PC-3 (cell line): ENCODE measurements at regions not wholly inside any gene's neighbourhood (a gene's known extent, or its start where the extent isn't known, plus 50 kb on each side); places are given as distances from the start of the nearest gene placed in this dataset.
"Not testable (repeated sequence)": the region's sequence is repeated elsewhere in the genome, so short reads cannot be mapped to it uniquely, and the experiment has no call there.

ENCODE experiments used
- ATAC-seq: fragments of 200-7000 bp; cut with Tn5 transposase; 2 replicates; pipeline ENCODE4 v1.9.1; 2020; ENCODE audit warnings: mild to moderate bottlenecking, moderate library complexity
- BruUV-seq: library from RNA; stranded (reverse); fragments of 400-500 nt; replicated peaks from 2 replicates; lab custom pipeline; 2021; lab: Mats Ljungman, UMichigan
- CTCF ChIA-PET: fragments of 300-600 bp; sonication (Branson Sonifier 250); formaldehyde crosslinking; loops from one replicate; lab custom pipeline; 2022; ENCODE audit warnings: antibody characterized with exemption; lab: Charles Lee
- POLR2A ChIA-PET: fragments of 300-600 bp; sonication (Branson Sonifier 250); formaldehyde crosslinking; loops from one replicate; lab custom pipeline; 2022; ENCODE audit warnings: antibody characterized with exemption; ENCODE audit not compliant: unreplicated experiment; lab: Charles Lee
- DNase-seq: peaks from one replicate; pipeline ENCODE4 v3.0.0-alpha.2; 2015
- H2AFZ ChIP-seq: fragments of 300-600 bp; sonication (generic); 2 replicates; pipeline ENCODE4 v1.6.0; 2016; ENCODE audit warnings: antibody characterized with exemption, low read length
- H3F3A ChIP-seq: fragments of 300-600 bp; sonication (generic); one replicate; pipeline ENCODE4 v1.6.0; 2017; ENCODE audit warnings: antibody characterized with exemption, low read length, control low read depth, mild to moderate bottlenecking; ENCODE audit not compliant: unreplicated experiment
- H3K27ac ChIP-seq: fragments of 300-600 bp; sonication (generic); 2 replicates; pipeline ENCODE4 v1.5.1; 2016; ENCODE audit warnings: mild to moderate bottlenecking, low read length
- H3K27me3 ChIP-seq: fragments of 300-600 bp; sonication (generic); 2 replicates; pipeline ENCODE4 v1.6.1; 2016; ENCODE audit warnings: low read length, mixed read lengths
- H3K36me3 ChIP-seq: fragments of 300-600 bp; sonication (generic); 2 replicates; pipeline ENCODE4 v1.6.1; 2016; ENCODE audit warnings: low read depth, mixed run types, low read length, mixed read lengths
- H3K4me1 ChIP-seq: fragments of 300-600 bp; sonication (generic); 2 replicates; pipeline ENCODE4 v1.5.1; 2016; ENCODE audit warnings: low read length; ENCODE audit not compliant: insufficient read depth
- H3K4me2 ChIP-seq: fragments of 300-600 bp; sonication (generic); 2 replicates; pipeline ENCODE4 v1.6.0; 2016; ENCODE audit warnings: low read length
- H3K4me3 ChIP-seq: fragments of 300-600 bp; sonication (generic); 2 replicates; pipeline ENCODE4 v1.5.1; 2016; ENCODE audit warnings: mild to moderate bottlenecking, low read length, mixed read lengths
- H3K79me2 ChIP-seq: fragments of 300-600 bp; sonication (generic); 2 replicates; pipeline ENCODE4 v1.6.1; 2017; ENCODE audit warnings: low read length, mixed read lengths
- H3K9ac ChIP-seq: fragments of 300-600 bp; sonication (generic); 2 replicates; pipeline ENCODE4 v1.6.0; 2016; ENCODE audit warnings: mild to moderate bottlenecking, low read length
- H3K9me2 ChIP-seq: fragments of 300-600 bp; sonication (generic); replicated peaks from 2 replicates; pipeline ENCODE4 v1.6.1; 2016; ENCODE audit warnings: mixed run types, low read length, mixed read lengths
- H3K9me3 ChIP-seq: fragments of 300-600 bp; sonication (generic); 2 replicates; pipeline ENCODE4 v1.6.1; 2016; ENCODE audit warnings: low read length, mixed read lengths
- H4K20me1 ChIP-seq: fragments of 300-600 bp; sonication (generic); 2 replicates; pipeline ENCODE4 v1.6.1; 2016; ENCODE audit warnings: low read length, mixed read lengths
- EZH2 ChIP-seq: fragments of 300-600 bp; sonication (generic); IDR thresholded peaks from one replicate; pipeline ENCODE4 v1.6.1; 2017; ENCODE audit warnings: antibody characterized with exemption, mild to moderate bottlenecking, low read length; ENCODE audit not compliant: unreplicated experiment
- EZH2phosphoT487 ChIP-seq: fragments of 300-600 bp; sonication (generic); IDR thresholded peaks from 2 replicates; pipeline ENCODE4 v1.6.1; 2018; ENCODE audit warnings: mild to moderate bottlenecking, antibody characterized with exemption, low read length, borderline replicate concordance
- intact Hi-C: fragments of 100-400 bp; cut with micrococcal nuclease; formaldehyde crosslinking; loops from 2 replicates; pipeline ENCODE4 v1.9.0; 2023
- TF ChIP-seq, protein P1 (sequence below): fragments of 300-600 bp; sonication (generic); conservative IDR thresholded peaks from 2 replicates; pipeline ENCODE4 v1.5.1; 2017; ENCODE audit warnings: antibody characterized with exemption, low read depth, mild to moderate bottlenecking, low read length

- Histone ChIP-seq H2AFZ (no peak overlapping the region), H3K4me3 (no peak overlapping the region), H3K27ac (no peak overlapping the region), H3K9ac (no peak overlapping the region), H3K9me3 (no peaks in the 10 kb centered on the region), H3K4me2 (no peak overlapping the region), H3K36me3 (no peaks in the 10 kb centered on the region), H3K79me2 (no peaks in the 10 kb centered on the region), H3F3A (no peaks in the 10 kb centered on the region), H3K4me1 (peaks cover 7% of the 10 kb centered on the region), H3K27me3 (no peaks in the 10 kb centered on the region; the same call in 1 of the 2 replicates), H4K20me1 (no peaks in the 10 kb centered on the region), H3K9me2 (no peaks in the 10 kb centered on the region)
- intact Hi-C loops, result no loop called here
- ChIA-PET CTCF (no interaction called here), POLR2A (no interaction called here)
- TF ChIP-seq EZH2 (no peak), EZH2phosphoT487 (no peak)
- TF ChIP-seq, protein P1, sequence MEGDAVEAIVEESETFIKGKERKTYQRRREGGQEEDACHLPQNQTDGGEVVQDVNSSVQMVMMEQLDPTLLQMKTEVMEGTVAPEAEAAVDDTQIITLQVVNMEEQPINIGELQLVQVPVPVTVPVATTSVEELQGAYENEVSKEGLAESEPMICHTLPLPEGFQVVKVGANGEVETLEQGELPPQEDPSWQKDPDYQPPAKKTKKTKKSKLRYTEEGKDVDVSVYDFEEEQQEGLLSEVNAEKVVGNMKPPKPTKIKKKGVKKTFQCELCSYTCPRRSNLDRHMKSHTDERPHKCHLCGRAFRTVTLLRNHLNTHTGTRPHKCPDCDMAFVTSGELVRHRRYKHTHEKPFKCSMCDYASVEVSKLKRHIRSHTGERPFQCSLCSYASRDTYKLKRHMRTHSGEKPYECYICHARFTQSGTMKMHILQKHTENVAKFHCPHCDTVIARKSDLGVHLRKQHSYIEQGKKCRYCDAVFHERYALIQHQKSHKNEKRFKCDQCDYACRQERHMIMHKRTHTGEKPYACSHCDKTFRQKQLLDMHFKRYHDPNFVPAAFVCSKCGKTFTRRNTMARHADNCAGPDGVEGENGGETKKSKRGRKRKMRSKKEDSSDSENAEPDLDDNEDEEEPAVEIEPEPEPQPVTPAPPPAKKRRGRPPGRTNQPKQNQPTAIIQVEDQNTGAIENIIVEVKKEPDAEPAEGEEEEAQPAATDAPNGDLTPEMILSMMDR, result no peak
- no TSS peak for BruUV-seq
- ATAC-seq, result no peak
- DNase-seq, result no peak
Measured at GRCh38 chr9:90521811-90522570, 120.6 kb downstream of the DIRAS2 start.

GRCh38 chr9:90523958-90524357 lies 118.7 kb downstream of the DIRAS2 start:
- TF ChIP-seq, protein P1, result no peak
- TF ChIP-seq EZH2, result no peak
- TF ChIP-seq EZH2phosphoT487, result no peak
- Histone ChIP-seq H3K27ac (no peak overlapping the region), H3K4me3 (no peak overlapping the region), H3K27me3 (no peaks in the 10 kb centered on the region; the same call in 1 of the 2 replicates), H2AFZ (no peak overlapping the region), H3K79me2 (no peaks in the 10 kb centered on the region), H3K9me3 (no peaks in the 10 kb centered on the region), H3K4me2 (no peak overlapping the region), H4K20me1 (no peaks in the 10 kb centered on the region), H3K36me3 (no peaks in the 10 kb centered on the region), H3K4me1 (no peaks in the 10 kb centered on the region), H3K9me2 (no peaks in the 10 kb centered on the region), H3K9ac (no peak overlapping the region), H3F3A (no peaks in the 10 kb centered on the region)
- no peak for DNase-seq
- no TSS peak for BruUV-seq
- ChIA-PET POLR2A (no interaction called here), CTCF (no interaction called here)
- ATAC-seq, result no peak
- intact Hi-C loops, result no loop called here

DNA sequence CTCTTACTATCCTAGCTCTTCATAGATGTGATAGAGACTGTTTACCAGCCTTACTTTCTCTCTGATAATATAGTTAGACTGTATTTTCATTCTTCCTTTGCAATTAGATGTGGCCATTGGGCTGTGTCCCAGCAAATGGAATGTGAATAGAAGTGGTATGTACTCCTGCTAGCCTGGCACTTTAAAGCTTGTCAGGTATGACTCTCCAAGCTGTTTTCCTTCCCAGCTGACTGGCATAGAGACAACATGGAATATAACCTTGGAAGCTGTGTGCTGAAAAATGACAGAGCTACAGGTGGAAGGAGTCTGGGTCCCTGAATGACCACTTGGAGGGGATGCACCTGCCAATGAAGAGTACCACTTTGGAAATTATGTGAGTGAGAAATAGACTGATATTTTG lies 116.2 kb downstream of the DIRAS2 start:
- Histone ChIP-seq H3K9me2 (no peaks in the 10 kb centered on the region), H3K4me2 (no peak overlapping the region), H3K9ac (no peak overlapping the region), H3K27me3 (no peaks in the 10 kb centered on the region; the same call in 1 of the 2 replicates), H3F3A (no peaks in the 10 kb centered on the region), H2AFZ (no peak overlapping the region), H3K79me2 (no peaks in the 10 kb centered on the region), H3K4me3 (no peak overlapping the region), H3K9me3 (no peaks in the 10 kb centered on the region), H3K36me3 (no peaks in the 10 kb centered on the region), H3K27ac (no peak overlapping the region), H4K20me1 (no peaks in the 10 kb centered on the region), H3K4me1 (no peaks in the 10 kb centered on the region)
- ChIA-PET CTCF (no interaction called here), POLR2A (no interaction called here)
- ATAC-seq, result no peak
- intact Hi-C loops, result no loop called here
- no TSS peak for BruUV-seq
- DNase-seq, result no peak
- no peak for TF ChIP-seq EZH2
- TF ChIP-seq EZH2phosphoT487, result no peak
- TF ChIP-seq, protein P1, result no peak

DNA sequence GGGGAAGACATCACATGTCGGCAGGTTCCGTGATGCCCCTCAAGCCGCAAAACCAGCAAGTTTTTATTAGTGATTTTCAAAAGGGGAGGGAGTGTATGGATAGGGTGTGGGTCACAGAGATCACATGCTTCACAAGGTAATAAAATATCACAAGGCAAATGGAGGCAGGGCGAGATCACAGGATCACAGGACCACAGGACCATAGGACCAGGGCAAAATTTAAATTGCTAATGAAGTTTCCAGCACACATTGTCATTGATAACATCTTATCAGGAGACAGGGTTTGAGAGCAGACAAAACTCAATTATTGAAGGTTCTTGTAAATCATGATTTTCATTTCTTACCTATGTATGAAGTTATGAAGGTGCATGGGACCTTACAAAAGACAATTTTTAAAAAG lies 106.5 kb downstream of the DIRAS2 start:
- H4K20me1 ChIP-seq, H3K9ac ChIP-seq, H3K4me3 ChIP-seq, H3K9me2 ChIP-seq, intact Hi-C loops, CTCF ChIA-PET, H3F3A ChIP-seq, H3K4me1 ChIP-seq, H3K27ac ChIP-seq, H3K9me3 ChIP-seq, ATAC-seq, POLR2A ChIA-PET, H3K36me3 ChIP-seq, H3K27me3 ChIP-seq, H2AFZ ChIP-seq, H3K4me2 ChIP-seq, H3K79me2 ChIP-seq, DNase-seq, BruUV-seq: not testable (repeated sequence)
